ENCODE measurements at regions not wholly inside any gene's neighbourhood (a gene's known extent, or its start where the extent isn't known, plus 50 kb on each side); places are given as distances from the start of the nearest gene placed in this dataset.
"Not testable (repeated sequence)": the region's sequence is repeated elsewhere in the genome, so short reads cannot be mapped to it uniquely, and the experiment has no call there.

DNA sequence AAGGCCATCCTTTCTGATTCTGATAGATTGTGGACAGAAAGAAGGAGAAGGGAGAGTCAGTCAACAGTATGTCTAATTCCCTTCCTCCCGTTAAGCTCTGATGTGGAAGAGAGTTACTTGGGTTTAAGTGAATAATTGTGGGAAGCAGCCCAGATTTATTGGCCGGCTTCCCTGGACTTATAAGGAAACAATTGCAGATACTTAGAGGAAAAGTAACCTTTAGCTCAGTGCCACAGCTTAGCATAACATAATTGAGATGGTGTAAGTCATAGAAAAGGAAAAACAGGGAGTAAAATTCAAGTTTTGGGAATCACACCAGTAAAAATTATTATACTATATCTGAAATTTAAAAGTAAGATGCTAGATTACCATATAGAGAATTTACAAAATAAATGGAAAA, 1475.8 kb downstream of the KHDRBS2 start:
- not testable (repeated sequence) for TF ChIP-seq EGR1 (conservative IDR thresholded peaks at IDR 0.05); KAT8 (IDR thresholded peaks at IDR 0.05; ENCODE audit: low read depth); LEF1 (IDR thresholded peaks at IDR 0.05); ILF3 (IDR thresholded peaks at IDR 0.05; ENCODE audit: borderline replicate concordance); ARID2 (IDR thresholded peaks at IDR 0.05); GABPA (tag; conservative IDR thresholded peaks at IDR 0.05; ENCODE audit: low read depth)
- TF ChIP-seq, protein P1, sequence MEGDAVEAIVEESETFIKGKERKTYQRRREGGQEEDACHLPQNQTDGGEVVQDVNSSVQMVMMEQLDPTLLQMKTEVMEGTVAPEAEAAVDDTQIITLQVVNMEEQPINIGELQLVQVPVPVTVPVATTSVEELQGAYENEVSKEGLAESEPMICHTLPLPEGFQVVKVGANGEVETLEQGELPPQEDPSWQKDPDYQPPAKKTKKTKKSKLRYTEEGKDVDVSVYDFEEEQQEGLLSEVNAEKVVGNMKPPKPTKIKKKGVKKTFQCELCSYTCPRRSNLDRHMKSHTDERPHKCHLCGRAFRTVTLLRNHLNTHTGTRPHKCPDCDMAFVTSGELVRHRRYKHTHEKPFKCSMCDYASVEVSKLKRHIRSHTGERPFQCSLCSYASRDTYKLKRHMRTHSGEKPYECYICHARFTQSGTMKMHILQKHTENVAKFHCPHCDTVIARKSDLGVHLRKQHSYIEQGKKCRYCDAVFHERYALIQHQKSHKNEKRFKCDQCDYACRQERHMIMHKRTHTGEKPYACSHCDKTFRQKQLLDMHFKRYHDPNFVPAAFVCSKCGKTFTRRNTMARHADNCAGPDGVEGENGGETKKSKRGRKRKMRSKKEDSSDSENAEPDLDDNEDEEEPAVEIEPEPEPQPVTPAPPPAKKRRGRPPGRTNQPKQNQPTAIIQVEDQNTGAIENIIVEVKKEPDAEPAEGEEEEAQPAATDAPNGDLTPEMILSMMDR (IDR thresholded peaks at IDR 0.05 in 2 of 3, conservative IDR thresholded peaks at IDR 0.05 in 1 of 3; ENCODE audit: insufficient read depth in 2 of 3, low read depth in 1 of 3, low read length in 3 of 3), result not testable (repeated sequence)
- TF ChIP-seq, protein P2, sequence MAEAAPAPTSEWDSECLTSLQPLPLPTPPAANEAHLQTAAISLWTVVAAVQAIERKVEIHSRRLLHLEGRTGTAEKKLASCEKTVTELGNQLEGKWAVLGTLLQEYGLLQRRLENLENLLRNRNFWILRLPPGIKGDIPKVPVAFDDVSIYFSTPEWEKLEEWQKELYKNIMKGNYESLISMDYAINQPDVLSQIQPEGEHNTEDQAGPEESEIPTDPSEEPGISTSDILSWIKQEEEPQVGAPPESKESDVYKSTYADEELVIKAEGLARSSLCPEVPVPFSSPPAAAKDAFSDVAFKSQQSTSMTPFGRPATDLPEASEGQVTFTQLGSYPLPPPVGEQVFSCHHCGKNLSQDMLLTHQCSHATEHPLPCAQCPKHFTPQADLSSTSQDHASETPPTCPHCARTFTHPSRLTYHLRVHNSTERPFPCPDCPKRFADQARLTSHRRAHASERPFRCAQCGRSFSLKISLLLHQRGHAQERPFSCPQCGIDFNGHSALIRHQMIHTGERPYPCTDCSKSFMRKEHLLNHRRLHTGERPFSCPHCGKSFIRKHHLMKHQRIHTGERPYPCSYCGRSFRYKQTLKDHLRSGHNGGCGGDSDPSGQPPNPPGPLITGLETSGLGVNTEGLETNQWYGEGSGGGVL (CRISPR knock-in tag; IDR thresholded peaks at IDR 0.05), result not testable (repeated sequence)
- TF ChIP-seq, protein P3, sequence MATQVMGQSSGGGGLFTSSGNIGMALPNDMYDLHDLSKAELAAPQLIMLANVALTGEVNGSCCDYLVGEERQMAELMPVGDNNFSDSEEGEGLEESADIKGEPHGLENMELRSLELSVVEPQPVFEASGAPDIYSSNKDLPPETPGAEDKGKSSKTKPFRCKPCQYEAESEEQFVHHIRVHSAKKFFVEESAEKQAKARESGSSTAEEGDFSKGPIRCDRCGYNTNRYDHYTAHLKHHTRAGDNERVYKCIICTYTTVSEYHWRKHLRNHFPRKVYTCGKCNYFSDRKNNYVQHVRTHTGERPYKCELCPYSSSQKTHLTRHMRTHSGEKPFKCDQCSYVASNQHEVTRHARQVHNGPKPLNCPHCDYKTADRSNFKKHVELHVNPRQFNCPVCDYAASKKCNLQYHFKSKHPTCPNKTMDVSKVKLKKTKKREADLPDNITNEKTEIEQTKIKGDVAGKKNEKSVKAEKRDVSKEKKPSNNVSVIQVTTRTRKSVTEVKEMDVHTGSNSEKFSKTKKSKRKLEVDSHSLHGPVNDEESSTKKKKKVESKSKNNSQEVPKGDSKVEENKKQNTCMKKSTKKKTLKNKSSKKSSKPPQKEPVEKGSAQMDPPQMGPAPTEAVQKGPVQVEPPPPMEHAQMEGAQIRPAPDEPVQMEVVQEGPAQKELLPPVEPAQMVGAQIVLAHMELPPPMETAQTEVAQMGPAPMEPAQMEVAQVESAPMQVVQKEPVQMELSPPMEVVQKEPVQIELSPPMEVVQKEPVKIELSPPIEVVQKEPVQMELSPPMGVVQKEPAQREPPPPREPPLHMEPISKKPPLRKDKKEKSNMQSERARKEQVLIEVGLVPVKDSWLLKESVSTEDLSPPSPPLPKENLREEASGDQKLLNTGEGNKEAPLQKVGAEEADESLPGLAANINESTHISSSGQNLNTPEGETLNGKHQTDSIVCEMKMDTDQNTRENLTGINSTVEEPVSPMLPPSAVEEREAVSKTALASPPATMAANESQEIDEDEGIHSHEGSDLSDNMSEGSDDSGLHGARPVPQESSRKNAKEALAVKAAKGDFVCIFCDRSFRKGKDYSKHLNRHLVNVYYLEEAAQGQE (IDR thresholded peaks at IDR 0.05; ENCODE audit: borderline replicate concordance), result not testable (repeated sequence)
- TF ChIP-seq, protein P3 (CRISPR knock-in tag; IDR thresholded peaks at IDR 0.05; ENCODE audit: low read depth), result not testable (repeated sequence)
- TF ChIP-seq, protein P4, sequence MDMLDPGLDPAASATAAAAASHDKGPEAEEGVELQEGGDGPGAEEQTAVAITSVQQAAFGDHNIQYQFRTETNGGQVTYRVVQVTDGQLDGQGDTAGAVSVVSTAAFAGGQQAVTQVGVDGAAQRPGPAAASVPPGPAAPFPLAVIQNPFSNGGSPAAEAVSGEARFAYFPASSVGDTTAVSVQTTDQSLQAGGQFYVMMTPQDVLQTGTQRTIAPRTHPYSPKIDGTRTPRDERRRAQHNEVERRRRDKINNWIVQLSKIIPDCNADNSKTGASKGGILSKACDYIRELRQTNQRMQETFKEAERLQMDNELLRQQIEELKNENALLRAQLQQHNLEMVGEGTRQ (CRISPR knock-in tag; IDR thresholded peaks at IDR 0.05), result not testable (repeated sequence)
